ENCODE measurements at regions not wholly inside any gene's neighbourhood (a gene's known extent, or its start where the extent isn't known, plus 50 kb on each side); places are given as distances from the start of the nearest gene placed in this dataset.

GRCh38 chr2:120679526-120679925 is 56.1 kb upstream of the GLI2 start:
- H4K8ac ChIP-seq (replicated peaks; ENCODE audit: insufficient read length, low read depth, low read length) = no peak overlapping the region
- H2AFZ ChIP-seq (ENCODE audit: low read length) = no peak overlapping the region
- Mint-ChIP-seq H3K27ac (no peak overlapping the region), H3K27me3 (ENCODE audit: low read depth) (peaks cover 80% of the 10 kb centered on the region), H3K36me3 (ENCODE audit: insufficient read depth in 1 of 3, low read depth in 3 of 3) (no peaks in the 10 kb centered on the region), H3K4me3 (no peak overlapping the region), H3K4me1 (peaks cover 2 to 3% of the 10 kb centered on the region in 2 experiments; a peak in 1 of 4 replicates), H3K9me3 (no peaks in the 10 kb centered on the region; a peak in 2 of 5 replicates)
- H4K5ac ChIP-seq (ENCODE audit: insufficient read length, low read depth, low read length) = no peak overlapping the region
- no peak overlapping the region for H3K23ac ChIP-seq (ENCODE audit: insufficient read length, low read depth, low read length)
- no peak overlapping the region for H3K14ac ChIP-seq (ENCODE audit: insufficient read depth, low read length)
- no peak overlapping the region for H2BK12ac ChIP-seq (ENCODE audit: insufficient read length, low read depth, low read length)
- H2BK5ac ChIP-seq (ENCODE audit: insufficient read length, low read length) = no peak overlapping the region
- no peak overlapping the region for H3K9ac ChIP-seq (ENCODE audit: extremely low read depth, insufficient read length, low read length)
- H3K23me2 ChIP-seq (ENCODE audit: insufficient read length, low read depth, low read length, poor library complexity, severe bottlenecking) = no peaks in the 10 kb centered on the region
- H3K79me2 ChIP-seq (ENCODE audit: insufficient read depth, low read length) = no peaks in the 10 kb centered on the region
- no peak overlapping the region for H4K91ac ChIP-seq (ENCODE audit: insufficient read length, low read depth, low read length)
- no CpG with 5 or more reads among the region's 9 CpGs for WGBS (ENCODE audit: extremely low coverage, insufficient read length, low lambda C conversion rate)
- H3K4me2 ChIP-seq (ENCODE audit: insufficient read depth, insufficient read length, low read length) = no peak overlapping the region
- H3K27ac ChIP-seq (ENCODE audit: insufficient read length, low read depth, low read length) = no peak overlapping the region
- DNase-seq = no peak
- H3K4me1 ChIP-seq (ENCODE audit: insufficient read depth, low read length) = no peaks in the 10 kb centered on the region
- TF ChIP-seq CTCF (conservative IDR thresholded peaks at IDR 0.05) = no peak
- no peak overlapping the region for H2BK120ac ChIP-seq (ENCODE audit: low read depth, low read length, poor library complexity, severe bottlenecking)
- no peak overlapping the region for H3K56ac ChIP-seq (ENCODE audit: insufficient read length, low read depth, low read length)
- no peaks in the 10 kb centered on the region for H3K9me3 ChIP-seq (ENCODE audit: control insufficient read depth, low read depth, low read length)
- no peak overlapping the region for H3T11ph ChIP-seq (ENCODE audit: low read length)
- H3K27me3 ChIP-seq (ENCODE audit: insufficient read depth, low read length) = no peaks in the 10 kb centered on the region
- H3K4ac ChIP-seq (ENCODE audit: low read depth, low read length) = no peak overlapping the region
- H4K20me1 ChIP-seq (ENCODE audit: control insufficient read depth, insufficient read depth, insufficient read length) = no peaks in the 10 kb centered on the region
- H2AK5ac ChIP-seq (ENCODE audit: insufficient read length, low read length) = no peak overlapping the region
- no peaks in the 10 kb centered on the region for H3K79me1 ChIP-seq (ENCODE audit: insufficient read depth, low read depth, low read length, poor library complexity, severe bottlenecking)
- no peak overlapping the region for H2BK15ac ChIP-seq (ENCODE audit: low read depth, low read length)
- no peak overlapping the region for H3K18ac ChIP-seq (ENCODE audit: insufficient read length, low read depth, low read length)
- H2BK20ac ChIP-seq (ENCODE audit: low read depth, low read length, poor library complexity, severe bottlenecking) = no peak overlapping the region

Measured in H9 (cell line).